T1000 (cell line): ENCODE measurements at regions not wholly inside any gene's neighbourhood (a gene's known extent, or its start where the extent isn't known, plus 50 kb on each side); places are given as distances from the start of the nearest gene placed in this dataset.
A peak's percentile ranks its signal among the peaks of the same experiment; 100 is the strongest.

Source experiments
- DNase-seq: peaks from one replicate; lab custom pipeline; 2025; ENCODE audit warnings: mixed read lengths; lab: John Stamatoyannopoulos, UW

DNA sequence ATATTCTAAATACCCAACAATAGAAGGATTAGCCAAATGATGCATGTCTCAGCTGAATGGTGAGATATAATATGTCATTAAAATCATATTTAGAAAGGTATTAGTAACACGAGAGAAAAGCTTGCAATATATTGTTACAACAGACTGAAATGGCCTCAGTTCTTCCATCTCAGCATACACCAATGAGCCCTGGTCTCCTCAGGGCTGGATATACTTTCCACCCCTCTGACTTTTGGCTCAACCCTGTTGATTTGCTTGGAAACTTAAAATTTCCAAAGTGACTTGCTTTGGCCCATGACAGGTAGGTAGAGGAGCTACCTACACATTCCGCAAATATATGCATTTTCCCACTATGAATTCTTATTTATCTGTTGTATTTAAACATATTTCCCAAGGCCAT is 908.1 kb upstream of the TMEM132C start:
- no peak for DNase-seq

DNA sequence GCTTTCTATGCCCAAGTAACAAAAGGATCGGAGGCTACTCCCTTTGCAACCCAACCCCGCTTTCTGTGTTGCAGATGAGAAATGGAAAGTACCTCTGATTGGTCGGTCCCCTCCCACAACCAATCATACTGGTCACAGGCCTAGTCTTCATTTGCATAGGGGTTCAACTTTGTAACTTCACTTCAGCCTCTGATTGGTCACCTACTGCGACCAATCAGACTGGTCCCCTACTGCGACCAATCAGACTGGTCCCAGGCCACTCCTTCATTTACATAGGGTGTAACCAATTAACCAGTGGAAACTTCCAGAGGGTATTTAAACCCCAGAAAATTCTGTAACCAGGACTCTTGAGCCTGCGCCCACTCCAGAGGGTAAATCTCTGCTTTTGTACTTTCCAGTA is 906.4 kb upstream of the TMEM132C start:
- no peak for DNase-seq

DNA sequence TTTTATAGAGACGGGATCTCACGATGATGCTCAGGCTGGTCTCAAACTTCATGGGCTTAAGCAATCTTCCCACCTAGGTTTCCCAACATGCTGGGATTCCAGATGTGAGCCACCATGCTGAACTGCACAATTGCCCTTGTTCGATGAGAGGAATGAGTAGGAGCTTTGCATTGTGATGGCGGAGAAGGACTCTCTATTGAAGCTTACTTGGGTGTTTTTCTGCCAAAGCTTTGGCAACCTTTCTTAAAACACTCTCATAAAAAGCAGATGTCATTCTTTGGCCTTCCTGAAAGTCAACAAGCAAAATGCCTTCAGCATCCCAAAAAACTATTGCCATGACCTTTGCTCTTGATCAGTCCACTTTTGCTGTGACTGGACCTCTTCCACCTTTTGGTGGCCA is 904.8 kb upstream of the TMEM132C start:
- no peak for DNase-seq

DNA sequence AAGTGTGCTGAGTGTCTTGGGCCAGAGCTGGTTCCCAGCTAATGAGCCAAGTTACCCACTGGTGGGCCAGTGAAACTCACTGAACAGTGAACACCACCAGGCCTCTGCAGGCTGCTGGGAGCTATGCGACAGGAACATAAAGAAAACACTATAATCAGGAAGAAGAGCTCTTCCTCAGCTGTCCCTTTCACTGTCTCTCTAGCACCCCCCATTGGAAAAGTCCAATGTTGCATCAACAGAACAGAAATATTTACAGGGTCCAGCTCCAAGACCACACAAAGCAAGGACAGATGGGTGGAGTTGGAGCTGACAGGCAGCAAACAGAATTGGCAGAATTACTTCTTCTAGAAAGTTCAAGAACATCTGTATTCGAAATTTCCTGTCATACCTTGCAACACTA is 903.6 kb upstream of the TMEM132C start:
- no peak for DNase-seq

DNA sequence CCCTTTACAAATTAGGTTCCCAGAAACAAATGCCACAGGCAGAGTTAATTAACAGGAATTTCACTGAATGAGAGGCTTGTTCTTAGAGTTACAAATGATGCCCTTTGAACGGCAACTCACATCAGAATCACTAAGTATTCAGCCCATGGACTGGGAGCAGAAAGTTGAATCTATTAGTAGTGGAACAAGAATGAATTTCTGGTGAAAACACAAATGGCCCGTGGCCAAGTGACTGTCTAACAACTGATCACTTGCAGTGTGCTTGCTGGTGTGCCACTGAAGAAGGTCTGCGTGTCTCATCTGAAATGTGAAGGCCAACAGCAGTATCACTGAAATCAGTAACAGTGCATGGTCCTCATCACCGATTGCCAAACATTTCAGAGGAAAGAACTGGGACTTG is 893.4 kb upstream of the TMEM132C start:
- DNase-seq, result no peak

DNA sequence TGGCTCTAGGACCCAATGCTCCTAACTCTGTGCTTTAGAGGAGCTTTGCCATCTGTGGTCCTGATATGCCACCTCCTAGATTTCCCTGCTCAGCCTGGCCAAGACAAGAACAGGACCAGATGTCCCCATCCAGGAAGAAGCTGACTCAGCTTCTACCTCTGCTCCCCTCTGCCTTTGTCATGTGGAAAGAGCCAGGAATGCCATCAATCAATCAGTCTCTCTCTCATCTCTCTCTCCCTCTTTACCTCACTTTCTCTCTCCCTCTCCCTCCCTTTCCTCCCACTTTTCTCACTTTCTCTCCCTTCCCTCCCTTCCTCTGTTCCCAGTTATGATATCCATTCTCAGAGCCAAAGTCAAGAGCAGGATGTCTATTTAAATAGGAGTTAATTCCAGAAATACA is 892.5 kb upstream of the TMEM132C start:
- DNase-seq, result no peak

DNA sequence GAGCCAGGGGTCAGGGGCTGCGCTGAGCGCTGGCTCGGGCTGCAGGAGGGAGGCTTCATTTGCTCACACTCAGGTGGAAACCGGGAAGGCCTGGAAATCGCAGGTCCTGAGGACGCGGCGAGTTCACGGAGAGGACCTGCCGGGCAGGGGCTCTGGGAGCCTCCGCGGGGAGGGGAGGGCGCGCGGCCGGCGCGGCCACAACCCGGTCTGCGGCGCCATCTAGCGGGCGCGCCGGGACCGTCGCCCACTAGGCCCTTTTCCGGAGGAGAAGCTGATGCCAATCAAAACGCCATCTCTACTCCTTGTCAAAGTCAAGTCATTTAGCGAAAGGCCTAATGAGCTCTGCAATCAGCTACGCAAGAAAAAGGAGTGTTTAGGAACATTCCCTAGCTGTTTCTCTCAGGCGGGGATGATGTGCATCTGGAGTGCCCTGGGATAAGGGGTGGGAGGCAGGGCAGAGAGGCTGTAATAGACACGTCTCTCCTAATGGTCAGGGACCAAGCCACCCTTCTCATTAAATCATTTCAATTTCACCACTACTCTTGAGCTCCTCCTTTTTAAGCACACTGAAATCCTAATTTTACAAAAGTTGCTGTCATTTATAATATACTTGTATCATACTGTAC is 885.8 kb upstream of the TMEM132C start:
- DNase-seq, result peak; percentile 52

DNA sequence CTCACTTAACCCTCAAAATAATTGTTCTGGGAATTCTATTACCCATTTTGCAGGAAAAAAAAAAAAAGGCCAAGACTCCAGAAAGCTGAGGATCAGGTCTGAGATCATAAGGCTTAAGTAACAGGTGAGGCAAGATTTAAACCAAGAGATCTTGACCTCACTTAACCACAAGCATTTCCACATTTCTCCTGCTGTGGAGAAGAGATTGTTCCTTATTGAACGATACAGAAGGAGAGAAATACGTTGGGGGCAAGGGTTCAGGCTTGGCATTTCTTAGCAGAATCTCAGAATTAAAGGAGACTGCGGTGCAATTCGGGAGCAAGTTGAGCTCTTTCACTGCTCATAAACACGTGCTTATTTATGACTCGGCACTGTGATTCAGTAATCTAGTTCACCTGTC is 885.3 kb upstream of the TMEM132C start:
- DNase-seq, result no peak

DNA sequence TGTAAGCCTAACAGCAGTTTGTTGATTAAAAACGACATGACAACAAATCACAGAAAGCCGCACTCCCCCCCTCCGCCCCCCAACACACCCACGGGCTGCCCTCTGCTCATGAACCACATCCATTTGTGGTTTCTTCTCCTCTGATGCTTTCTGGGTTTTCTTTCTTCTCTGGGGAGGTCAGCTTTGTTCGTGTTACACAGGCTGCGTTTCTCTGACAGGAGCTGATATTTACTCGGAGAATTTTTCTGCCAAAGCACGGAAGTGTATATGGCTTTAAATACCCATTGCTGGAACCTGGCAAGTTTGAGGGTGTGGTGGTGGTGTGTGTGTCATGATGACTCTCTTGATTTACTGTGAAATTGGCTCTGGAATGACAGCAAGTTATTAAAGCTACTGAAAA is 883.7 kb upstream of the TMEM132C start:
- DNase-seq, result no peak

DNA sequence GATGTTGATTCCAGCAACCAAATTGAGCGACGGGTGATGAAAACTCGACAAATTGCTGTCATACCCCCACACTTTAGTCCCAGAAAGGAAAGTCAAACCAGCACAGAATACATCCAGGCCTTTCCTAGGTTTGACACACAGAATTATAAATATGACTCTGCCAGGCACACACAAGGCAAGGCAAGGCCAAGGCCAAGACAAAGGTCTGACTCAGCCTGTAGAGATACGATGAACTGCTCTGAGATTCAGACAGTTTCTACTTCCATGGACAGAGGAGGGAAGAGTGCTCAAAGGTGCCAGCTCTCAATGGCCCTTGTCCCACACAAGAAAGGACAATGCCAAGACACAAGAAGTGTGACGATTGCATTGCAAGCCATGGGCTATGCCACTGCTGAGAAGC is 880.2 kb upstream of the TMEM132C start:
- no peak for DNase-seq

DNA sequence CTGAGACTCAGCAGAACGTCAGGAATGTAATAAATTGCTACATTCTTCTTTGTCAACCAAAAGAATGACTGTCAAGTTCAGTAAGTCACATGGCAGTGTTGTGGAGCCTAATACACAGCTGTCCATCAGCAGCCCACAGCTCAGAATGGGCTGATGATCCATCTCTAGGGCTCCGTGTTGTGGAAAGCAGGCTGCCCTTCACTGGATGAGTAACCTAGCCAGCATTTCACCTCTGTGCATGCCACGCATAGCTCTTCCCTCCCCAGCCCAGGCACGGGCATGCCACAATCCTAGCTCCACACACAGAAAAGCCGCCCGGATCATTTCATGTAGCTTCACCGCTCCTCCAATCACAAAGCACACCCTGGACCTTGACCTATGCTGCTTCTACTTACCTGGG is 878.0 kb upstream of the TMEM132C start:
- DNase-seq, result no peak

DNA sequence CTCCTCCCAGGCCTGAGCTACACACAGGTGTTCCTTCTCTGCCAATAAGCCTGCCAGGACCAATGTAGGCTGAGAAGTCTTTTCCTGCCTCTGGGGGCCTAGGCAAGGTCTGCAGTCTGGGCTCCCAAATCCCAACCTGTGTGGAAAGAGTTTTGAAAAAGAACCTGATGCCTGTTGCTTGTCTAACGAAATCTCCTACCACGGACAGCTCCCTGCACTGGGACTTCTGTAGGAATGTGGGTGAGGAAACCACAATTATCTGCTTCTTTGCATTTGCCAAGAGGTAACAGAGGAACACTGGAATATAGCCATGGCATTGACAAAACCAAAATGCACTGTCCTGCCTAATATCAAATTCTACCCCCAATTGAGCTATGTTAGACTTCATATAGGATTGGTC is 877.0 kb upstream of the TMEM132C start:
- peak; percentile 61 for DNase-seq

DNA sequence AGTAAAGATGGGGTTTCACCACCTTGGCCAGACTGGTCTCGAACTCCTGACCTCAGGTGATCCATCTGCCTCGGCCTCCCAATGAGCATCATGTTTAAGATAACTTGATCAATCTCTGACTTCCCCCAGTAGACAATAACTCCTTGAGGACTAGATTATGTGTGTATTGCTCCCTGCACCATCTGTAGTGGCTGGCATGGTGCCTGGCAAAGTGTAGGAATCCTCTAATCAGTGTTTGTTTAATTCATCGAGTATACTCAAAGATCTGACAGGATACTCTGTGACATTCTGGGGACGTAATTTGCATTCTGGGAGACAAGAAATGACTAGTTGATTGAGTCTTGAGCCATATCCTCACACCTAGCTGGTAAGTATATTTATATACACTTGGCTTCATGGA is 873.5 kb upstream of the TMEM132C start:
- no peak for DNase-seq

DNA sequence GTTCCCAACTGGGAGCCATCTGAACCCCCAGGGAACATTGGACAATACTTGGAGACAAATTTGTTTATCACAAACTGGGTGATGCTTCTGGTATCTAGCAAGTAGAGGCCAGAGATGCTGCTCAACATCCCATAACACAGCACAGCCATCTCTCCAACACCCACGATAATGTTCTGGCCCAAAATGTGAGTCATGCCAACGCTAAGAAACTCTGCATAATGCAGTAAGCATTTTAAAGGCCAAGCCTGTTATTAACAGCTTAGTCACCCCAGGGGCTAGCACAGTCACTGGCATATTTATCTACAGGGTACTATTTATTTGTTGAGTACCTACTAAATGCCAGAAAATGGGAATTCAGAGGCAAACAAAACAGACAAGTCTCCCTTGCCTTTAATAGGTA is 873.1 kb upstream of the TMEM132C start:
- peak; percentile 14 for DNase-seq

DNA sequence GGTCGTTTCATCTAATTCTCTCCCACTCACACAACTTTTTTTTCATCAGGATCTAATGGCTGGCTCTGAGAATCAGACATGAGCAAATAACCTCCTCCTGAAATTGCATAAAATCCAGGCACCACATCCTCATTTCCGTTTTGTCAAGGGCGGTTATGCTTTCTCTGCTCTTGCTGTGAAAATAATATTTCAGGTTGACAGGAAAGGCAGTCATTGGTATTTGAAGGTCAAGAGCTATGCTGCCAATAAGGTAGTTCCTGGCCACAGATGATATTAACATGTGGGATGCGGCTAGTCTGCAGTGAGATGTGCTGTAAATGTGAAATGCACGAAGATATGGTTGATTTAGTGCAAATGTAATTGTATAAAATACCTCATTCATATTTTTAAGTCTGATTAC is 870.2 kb upstream of the TMEM132C start:
- DNase-seq, result no peak

DNA sequence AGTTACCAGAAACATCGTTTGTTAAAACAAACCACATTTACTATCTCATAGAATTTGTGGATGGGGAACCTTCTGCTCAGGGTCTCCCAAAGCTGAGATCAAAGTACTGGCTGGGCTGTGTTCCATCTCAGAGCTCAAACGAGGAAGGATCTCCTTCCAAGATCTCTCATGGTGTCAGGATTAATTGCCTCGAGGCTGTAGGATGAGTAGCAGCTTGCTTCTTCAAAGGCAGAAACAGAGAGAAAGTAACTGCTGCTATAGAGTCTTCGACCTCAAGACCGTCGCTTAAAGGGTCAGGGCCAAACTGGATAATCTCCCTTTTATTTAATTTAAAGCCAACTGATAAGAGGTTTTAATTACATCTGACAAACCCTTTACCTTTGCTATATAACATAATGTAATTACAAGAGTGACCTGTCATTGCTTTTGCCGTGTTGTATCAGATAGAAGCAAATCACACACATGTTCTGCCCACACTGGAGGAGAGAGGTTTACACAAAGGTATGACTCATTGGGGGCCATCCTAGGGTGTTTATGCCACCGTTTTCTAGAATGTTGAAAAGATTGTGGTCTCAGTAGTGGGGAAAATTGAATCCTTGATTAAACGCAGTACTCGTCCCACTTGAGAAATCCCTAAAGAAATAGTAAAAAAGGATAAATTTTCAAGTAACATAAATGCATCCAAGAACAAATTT is 868.8 kb upstream of the TMEM132C start:
- DNase-seq, result no peak

DNA sequence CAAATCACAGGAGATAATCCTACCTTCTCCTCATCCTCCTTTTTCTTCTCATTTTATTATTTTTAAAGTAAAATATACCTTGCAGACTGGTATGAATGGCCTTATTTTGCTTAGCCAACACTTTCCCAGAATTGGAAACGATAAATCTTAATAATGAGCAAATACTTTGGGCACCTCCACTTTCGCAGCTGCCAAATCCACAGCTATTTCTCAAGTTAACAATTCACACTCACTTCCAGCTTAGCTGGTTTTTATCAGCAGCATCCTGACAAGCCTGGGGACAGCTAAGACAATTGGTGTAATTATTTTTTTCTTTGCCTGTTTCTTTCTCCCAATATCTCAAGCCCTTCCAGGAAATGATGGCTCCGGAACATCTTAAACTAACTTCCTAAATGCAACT is 867.5 kb upstream of the TMEM132C start:
- DNase-seq, result no peak

DNA sequence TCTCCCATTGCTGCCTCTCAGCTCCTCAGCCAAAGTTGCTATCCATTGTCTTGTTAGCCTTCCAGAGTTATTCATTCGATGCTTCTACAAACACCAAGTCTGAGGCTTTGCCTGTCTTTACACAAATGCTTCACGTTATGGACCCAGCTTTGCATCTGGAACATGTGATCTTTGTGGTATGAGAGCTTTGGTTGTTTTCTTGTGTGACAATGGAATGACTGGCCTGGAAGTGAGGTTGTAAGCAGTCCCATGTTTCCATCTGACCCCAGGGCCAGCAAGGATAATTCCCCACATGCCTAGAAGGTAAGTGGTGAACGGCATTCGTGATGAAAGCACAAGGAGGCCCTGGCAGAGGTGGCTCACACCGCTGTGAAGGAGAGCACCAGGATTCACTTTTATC is 866.7 kb upstream of the TMEM132C start:
- no peak for DNase-seq

DNA sequence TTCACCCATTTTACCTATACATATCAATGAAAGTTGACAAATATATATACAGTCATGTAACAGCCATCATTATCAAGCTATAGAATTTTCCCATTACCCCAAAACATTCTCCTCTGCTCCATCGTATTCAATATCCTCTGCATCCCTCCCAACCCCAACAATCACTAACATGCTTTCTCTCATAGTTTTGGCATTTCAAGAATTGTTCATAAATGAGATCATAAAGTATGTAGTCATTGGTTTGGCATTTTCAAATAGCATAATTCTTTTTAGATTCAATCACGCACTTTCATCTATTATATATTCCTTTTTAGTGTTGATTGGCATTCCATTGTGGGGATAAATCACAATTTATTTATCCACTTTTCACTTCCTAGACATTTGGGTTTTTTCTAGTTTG is 866.0 kb upstream of the TMEM132C start:
- no peak for DNase-seq

DNA sequence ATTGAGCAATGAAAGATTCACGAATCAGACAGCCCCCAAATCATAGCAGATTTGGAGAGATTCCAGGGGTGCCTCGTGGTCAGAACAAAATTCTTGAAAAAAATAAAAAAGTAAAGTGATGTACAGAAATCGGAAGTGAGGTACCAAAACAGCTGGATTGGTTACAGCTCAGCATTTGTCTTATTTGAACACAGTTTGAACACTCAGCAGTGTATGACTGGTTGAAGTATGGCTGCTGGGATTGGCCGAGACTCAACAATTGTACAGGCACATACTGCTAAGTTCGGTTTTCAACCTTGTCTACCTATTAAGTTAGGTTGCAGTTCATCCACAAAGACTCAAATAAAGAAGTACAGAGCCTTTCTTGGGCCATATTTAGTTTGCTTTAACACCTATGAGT is 865.4 kb upstream of the TMEM132C start:
- DNase-seq, result no peak

DNA sequence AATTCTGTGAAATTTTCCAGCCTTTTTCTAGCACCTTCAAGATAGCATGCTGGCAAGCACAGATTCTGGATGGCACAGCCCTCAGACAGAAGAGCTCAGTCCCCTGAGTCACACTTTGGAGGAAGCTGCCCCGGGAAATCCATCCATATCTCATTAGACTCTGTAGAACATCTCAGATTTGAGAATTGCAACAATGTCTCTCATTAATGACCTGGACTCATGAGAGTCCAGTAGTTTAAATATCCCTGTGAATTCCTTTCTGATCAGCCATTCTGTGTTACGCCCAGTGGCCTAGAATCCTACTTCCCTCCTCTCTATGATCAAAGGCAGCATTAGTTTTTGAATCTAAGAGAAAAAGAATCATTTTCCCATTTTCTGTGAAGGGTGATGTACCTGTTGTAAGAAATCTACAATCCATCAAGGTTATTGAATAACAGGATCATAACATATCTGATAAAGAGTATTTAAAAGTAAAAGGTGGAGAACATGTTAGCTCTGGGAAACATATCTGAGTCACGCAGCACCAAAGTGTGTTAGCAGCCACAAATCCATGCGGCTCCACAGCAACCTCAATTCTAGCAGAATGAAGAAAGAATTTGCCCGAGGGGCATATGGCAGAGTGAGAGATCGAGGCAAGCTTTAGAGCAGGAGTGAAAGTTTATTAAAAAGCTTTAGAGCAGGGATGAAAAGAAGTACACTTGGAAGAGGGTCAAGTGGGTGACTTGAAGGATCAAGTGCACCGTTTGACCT is 855.6 kb upstream of the TMEM132C start:
- no peak for DNase-seq

DNA sequence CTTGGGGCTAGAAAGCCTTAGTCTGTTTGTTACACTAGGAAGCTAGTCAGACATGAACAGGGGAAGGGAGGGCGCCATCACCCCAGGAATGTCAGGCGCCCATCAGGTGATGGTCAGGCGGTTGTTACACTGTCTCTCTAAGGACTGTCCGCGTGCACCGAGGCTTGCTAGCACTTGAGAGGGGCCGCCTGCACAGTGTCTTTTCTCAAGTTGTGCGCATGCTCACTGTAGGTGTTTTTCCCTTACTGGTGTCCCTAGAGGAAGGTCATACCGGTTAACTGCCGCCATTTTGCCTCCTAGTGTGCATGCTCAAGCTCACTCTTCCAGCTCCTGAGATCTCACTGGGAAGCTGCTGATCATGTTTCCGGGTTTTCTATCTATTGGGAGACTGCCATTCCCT is 855.0 kb upstream of the TMEM132C start:
- DNase-seq, result no peak

DNA sequence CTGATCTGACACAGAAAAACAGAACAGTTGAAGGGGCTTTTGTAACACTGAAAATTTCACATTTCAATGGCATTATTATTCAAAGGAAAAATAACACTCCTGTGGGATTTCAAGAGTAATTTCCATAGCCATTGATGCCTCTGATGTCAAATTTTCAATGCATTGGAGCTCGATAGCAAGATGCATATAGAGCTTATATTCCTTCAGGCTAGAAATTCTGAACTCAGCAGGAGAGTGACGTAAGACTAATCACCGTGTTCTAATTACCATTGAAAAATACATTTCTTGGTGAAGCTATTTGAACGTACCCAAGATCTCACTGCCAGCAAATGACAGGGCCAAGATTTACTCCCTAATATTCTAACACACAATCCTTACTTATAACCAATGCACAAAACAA is 854.1 kb upstream of the TMEM132C start:
- no peak for DNase-seq

DNA sequence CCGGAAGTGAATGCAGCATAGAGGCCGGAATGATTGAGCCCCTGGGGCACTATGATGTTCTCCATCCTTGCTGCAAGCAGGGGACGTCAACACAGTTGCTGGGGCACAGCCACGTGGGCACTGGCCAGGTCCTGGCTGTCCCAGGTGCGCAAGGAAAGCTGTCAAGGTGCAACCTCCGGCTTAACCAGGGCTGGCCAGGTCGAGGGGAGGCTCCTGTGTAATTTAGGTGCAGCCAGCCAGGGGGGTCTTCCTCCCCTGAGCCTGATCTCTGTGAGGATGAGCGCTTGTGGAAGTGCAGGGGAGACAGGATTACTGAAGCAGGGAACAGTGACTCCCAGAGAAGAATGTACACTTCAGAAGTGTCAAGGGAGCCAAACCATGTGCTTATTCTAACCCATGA is 852.8 kb upstream of the TMEM132C start:
- no peak for DNase-seq
